ENCODE measurements at regions not wholly inside any gene's neighbourhood (a gene's known extent, or its start where the extent isn't known, plus 50 kb on each side); places are given as distances from the start of the nearest gene placed in this dataset.

DNA sequence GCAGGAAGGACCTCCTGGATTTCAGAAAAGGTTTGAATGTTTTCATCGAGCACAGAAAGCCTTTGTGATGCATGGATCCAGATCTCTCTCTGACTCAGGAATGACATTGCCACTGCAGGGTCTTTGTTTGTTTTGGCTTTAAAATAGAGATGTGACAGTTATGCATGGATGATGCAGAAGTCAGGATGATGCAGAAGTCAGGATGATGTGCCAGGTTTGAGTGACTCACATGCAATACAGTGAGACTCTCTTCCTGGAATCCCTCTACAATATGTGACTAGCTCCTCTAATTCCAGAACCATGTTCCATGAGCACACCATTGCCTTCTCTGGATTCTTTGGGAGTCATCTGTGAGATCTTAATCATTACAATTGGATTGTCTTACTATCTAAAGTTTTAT, 177.9 kb upstream of the RAB6C start:
- Histone ChIP-seq H3K27ac (ENCODE audit: insufficient read depth, low read length) (no peak overlapping the region), H2AFZ (ENCODE audit: low read length) (no peak overlapping the region), H3K9ac (ENCODE audit: insufficient read depth, low read length) (no peak overlapping the region), H3K27me3 (ENCODE audit: control insufficient read depth, insufficient read depth, low read length) (no peaks in the 10 kb centered on the region), H3K9me3 (ENCODE audit: control insufficient read depth, insufficient read depth, low read depth, low read length) (no peaks in the 10 kb centered on the region), H3K4me2 (ENCODE audit: extremely low read depth, insufficient read depth, low read length) (no peak overlapping the region), H4K20me1 (ENCODE audit: control insufficient read depth, extremely low read depth, insufficient read depth, low read length) (no peaks in the 10 kb centered on the region), H3K4me3 (replicated peaks in 1 of 4; ENCODE audit: control extremely low read depth in 1 of 4, insufficient read depth in 1 of 4, low read depth in 3 of 4, low read length in 4 of 4) (no peak overlapping the region), H3K79me2 (ENCODE audit: control insufficient read depth, insufficient read depth, low read length) (no peaks in the 10 kb centered on the region), H3K4me1 (ENCODE audit: control insufficient read depth, extremely low read depth, insufficient read depth, low read length) (no peaks in the 10 kb centered on the region), H3K36me3 (ENCODE audit: control insufficient read depth, insufficient read depth, low read length) (no peaks in the 10 kb centered on the region)
- TF ChIP-seq EZH2 (IDR thresholded peaks at IDR 0.05; ENCODE audit: low read length, missing control alignments), result no peak
- TF ChIP-seq, protein P1, sequence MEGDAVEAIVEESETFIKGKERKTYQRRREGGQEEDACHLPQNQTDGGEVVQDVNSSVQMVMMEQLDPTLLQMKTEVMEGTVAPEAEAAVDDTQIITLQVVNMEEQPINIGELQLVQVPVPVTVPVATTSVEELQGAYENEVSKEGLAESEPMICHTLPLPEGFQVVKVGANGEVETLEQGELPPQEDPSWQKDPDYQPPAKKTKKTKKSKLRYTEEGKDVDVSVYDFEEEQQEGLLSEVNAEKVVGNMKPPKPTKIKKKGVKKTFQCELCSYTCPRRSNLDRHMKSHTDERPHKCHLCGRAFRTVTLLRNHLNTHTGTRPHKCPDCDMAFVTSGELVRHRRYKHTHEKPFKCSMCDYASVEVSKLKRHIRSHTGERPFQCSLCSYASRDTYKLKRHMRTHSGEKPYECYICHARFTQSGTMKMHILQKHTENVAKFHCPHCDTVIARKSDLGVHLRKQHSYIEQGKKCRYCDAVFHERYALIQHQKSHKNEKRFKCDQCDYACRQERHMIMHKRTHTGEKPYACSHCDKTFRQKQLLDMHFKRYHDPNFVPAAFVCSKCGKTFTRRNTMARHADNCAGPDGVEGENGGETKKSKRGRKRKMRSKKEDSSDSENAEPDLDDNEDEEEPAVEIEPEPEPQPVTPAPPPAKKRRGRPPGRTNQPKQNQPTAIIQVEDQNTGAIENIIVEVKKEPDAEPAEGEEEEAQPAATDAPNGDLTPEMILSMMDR (conservative IDR thresholded peaks at IDR 0.05 in 1 of 2, IDR thresholded peaks at IDR 0.05 in 1 of 2; ENCODE audit: low read depth in 1 of 2, low read length in 2 of 2), result no peak
- DNase-seq (ENCODE audit: low read depth in 2 of 2), result peak; percentile 29 to 64

DNA sequence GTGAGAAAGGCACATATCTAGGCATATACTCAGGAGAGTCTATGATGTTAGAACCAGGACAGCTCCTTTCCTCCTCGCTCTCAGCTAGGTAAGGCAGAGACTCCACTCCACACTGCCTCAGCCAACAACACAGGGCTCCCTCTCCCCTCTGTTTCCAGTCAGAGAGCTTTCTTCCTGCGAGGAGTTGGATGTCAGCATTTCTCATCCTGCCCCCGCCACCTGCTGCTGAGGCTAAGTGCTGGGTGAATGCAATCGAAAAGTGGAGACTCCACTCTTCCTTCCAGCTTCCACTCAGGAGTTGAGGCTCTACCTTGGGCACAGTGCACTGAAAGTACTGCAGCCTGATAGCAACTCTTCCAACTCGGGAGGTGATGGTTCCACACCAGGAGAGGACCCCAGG, 177.2 kb upstream of the RAB6C start:
- Histone ChIP-seq H2AFZ (ENCODE audit: low read length) (no peak overlapping the region), H3K36me3 (ENCODE audit: control insufficient read depth, insufficient read depth, low read length) (no peaks in the 10 kb centered on the region), H4K20me1 (ENCODE audit: control insufficient read depth, extremely low read depth, insufficient read depth, low read length) (no peaks in the 10 kb centered on the region), H3K4me1 (ENCODE audit: control insufficient read depth, extremely low read depth, insufficient read depth, low read length) (no peaks in the 10 kb centered on the region), H3K27me3 (ENCODE audit: control insufficient read depth, insufficient read depth, low read length) (no peaks in the 10 kb centered on the region), H3K9me3 (ENCODE audit: control insufficient read depth, insufficient read depth, low read depth, low read length) (no peaks in the 10 kb centered on the region), H3K79me2 (ENCODE audit: control insufficient read depth, insufficient read depth, low read length) (no peaks in the 10 kb centered on the region), H3K27ac (ENCODE audit: insufficient read depth, low read length) (no peak overlapping the region), H3K4me2 (ENCODE audit: extremely low read depth, insufficient read depth, low read length) (no peak overlapping the region), H3K4me3 (replicated peaks in 1 of 4; ENCODE audit: control extremely low read depth in 1 of 4, insufficient read depth in 1 of 4, low read depth in 3 of 4, low read length in 4 of 4) (no peak overlapping the region), H3K9ac (ENCODE audit: insufficient read depth, low read length) (no peak overlapping the region)
- TF ChIP-seq, protein P1 (conservative IDR thresholded peaks at IDR 0.05 in 1 of 2, IDR thresholded peaks at IDR 0.05 in 1 of 2; ENCODE audit: low read depth in 1 of 2, low read length in 2 of 2), result no peak
- TF ChIP-seq EZH2 (IDR thresholded peaks at IDR 0.05; ENCODE audit: low read length, missing control alignments), result no peak
- no peak for DNase-seq (ENCODE audit: low read depth in 2 of 2)

DNA sequence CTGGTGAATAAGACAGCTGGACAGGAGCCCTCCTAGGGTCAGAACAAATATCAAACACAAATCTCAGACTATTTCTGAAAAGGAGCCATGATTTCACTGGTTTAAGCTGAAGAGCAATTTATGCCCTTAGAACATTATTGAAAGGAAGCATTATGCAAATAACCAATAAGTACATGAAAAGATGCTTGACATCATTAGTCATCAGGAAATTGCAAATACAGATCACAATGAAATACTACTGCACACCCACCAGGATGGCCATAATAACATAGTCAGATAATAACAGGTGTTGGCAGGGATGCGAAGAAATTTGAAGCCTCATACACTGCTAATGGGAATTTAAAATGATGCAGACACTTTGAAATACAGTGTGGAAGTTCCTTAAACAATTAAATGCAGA, 176.4 kb upstream of the RAB6C start:
- TF ChIP-seq EZH2 (IDR thresholded peaks at IDR 0.05; ENCODE audit: low read length, missing control alignments), result no peak
- TF ChIP-seq, protein P1 (conservative IDR thresholded peaks at IDR 0.05 in 1 of 2, IDR thresholded peaks at IDR 0.05 in 1 of 2; ENCODE audit: low read depth in 1 of 2, low read length in 2 of 2), result no peak
- Histone ChIP-seq H3K27me3 (ENCODE audit: control insufficient read depth, insufficient read depth, low read length) (no peaks in the 10 kb centered on the region), H3K79me2 (ENCODE audit: control insufficient read depth, insufficient read depth, low read length) (no peaks in the 10 kb centered on the region), H3K36me3 (ENCODE audit: control insufficient read depth, insufficient read depth, low read length) (no peaks in the 10 kb centered on the region), H3K4me3 (replicated peaks in 1 of 4; ENCODE audit: control extremely low read depth in 1 of 4, insufficient read depth in 1 of 4, low read depth in 3 of 4, low read length in 4 of 4) (no peak overlapping the region), H3K9me3 (ENCODE audit: control insufficient read depth, insufficient read depth, low read depth, low read length) (no peaks in the 10 kb centered on the region), H2AFZ (ENCODE audit: low read length) (no peak overlapping the region), H3K9ac (ENCODE audit: insufficient read depth, low read length) (no peak overlapping the region), H3K4me1 (ENCODE audit: control insufficient read depth, extremely low read depth, insufficient read depth, low read length) (no peaks in the 10 kb centered on the region), H4K20me1 (ENCODE audit: control insufficient read depth, extremely low read depth, insufficient read depth, low read length) (no peaks in the 10 kb centered on the region), H3K4me2 (ENCODE audit: extremely low read depth, insufficient read depth, low read length) (no peak overlapping the region), H3K27ac (ENCODE audit: insufficient read depth, low read length) (no peak overlapping the region)
- DNase-seq (ENCODE audit: low read depth in 2 of 2), result peak in 1 of 2 donors; percentile 12
